ENCODE measurements at regions not wholly inside any gene's neighbourhood (a gene's known extent, or its start where the extent isn't known, plus 50 kb on each side); places are given as distances from the start of the nearest gene placed in this dataset.

DNA sequence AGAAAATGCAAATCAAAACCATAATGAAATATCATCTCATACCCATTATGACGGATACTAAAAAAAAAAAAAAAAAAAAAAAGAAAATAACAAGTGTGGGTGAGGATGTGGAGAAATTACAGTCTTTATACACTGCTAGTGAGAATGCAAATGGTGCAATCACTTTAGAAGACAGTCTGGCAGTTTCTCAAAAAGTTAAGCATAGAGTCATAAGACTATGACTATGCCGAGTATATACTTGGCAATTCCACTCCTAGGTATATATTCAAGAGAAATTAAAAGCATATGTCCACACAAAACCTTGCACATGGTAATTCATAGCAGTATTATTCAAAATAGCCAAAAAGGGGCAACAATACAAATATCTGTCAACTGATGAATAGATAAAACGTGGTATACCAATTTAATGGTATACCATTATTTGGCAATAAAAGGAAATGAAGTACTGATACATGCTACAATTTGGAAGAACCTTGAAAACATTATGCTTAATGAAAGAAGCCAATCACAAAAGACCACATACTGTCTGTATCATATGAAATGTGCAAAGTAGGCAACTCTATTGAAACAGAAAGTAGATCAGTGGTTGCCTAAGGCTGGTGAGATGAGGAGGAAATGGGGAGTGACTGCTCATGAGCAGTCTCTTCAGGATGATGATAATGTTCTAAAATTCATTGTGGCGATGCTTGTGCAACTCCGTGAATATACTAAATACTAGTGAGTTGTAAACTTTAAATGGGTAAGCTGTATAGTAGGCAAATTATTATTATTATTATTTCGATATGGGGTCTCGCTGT, 90.1 kb upstream of the NANOS1 start:
- in situ Hi-C loops (cut with HindIII; ENCODE audit: low sequenced_read_pairs), result no loop called here

DNA sequence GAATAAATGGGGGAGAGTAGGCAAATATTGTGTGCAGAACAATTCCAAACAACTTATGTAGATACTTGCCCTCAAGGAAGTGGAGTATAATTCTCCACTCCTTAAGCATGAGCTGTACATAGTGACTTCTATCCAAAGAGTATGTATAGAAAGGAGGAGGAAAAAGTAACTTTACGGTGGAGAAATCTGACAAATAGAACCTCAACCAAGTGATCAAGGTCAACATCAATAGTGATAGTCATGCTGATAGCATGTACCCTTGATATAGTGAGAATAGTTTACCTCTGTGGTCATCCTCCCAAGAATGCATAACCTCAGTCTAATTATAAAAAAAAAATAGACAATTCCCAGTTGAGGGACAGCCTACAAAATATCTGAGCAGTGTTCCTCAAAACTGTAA, 89.1 kb upstream of the NANOS1 start:
- in situ Hi-C loops (cut with HindIII; ENCODE audit: low sequenced_read_pairs), result no loop called here

DNA sequence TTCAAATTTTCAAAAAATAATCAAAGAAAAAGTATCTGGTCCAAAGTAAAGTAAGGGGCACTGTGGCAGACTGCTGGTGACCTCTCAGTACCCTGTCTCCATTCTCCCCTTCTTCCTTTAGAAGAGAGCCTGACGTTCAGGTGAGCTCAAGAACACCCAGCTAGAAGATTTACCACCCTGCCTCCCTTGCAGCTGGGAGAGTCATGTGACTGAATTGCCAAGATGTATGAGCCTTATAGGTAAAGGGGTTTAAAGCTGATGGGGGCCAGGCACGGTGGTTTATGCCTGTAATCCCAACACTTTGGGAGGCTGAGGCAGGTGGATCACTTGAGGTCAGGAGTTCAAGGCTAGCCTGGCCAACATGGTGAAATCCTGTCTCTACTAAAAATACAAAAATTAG, 86.3 kb upstream of the NANOS1 start:
- in situ Hi-C loops (cut with HindIII; ENCODE audit: low sequenced_read_pairs), result no loop called here

DNA sequence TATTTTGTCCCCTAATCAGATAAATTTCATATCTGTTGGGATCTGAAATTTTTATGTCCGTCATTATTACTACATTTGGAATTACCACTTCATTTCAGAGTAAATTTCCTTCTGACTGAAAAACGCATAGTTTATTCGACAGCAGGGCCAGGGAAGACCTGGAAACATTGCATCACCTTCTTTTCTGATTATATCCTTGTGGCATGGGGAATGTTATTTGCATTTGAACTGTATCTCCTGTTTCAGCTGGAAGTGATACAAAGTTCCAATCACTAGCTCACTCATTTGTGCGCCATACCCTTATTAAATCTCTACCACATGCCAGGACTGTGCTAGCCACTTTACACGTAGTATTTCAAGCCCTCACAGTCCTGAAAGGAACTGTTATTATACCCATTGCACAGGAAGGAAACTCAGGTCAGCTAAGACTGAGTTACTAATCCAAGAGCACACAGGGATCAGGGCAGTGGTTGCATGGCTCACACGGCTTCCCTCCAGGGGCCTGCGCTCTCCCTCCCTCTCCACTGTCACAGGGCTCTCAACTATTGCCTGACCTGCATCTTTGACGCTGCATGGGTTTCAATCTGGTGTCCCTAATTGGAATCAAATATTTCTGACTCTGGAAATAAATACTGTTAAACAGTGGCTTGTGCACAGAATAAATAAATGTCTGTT, 84.4 kb upstream of the NANOS1 start:
- in situ Hi-C loops (cut with HindIII; ENCODE audit: low sequenced_read_pairs), result no loop called here

- in situ Hi-C loops (cut with HindIII; ENCODE audit: low sequenced_read_pairs), result no loop called here
Measured at GRCh38 chr10:118948786-118949185, 80.7 kb upstream of the NANOS1 start.

DNA sequence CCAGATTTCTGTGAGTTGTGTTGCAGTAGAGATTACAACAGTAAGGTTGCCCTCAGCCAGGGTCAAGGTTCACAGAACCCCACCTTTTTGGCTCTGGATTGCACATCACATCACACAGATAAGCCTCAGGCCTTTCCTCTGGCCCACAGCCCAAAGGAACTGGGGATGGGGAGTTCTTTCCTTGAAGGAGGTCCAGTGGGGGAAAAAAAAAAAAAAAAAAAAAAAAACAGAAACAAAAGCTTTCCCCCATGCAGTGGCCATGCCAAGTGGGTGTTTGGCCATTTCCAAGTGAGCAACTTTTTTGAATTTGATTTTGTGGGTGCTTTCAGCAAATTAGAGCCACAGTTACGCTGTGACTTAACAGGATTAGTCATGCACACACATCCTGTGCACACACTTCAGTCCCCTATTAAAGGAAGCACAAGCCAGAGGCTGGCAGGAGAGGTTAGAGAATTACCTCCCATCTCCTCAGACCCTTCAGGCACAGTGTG, 79.3 kb upstream of the NANOS1 start:
- in situ Hi-C loops (cut with HindIII; ENCODE audit: low sequenced_read_pairs), result no loop called here

- in situ Hi-C loops (cut with HindIII; ENCODE audit: low sequenced_read_pairs), result no loop called here
Measured at GRCh38 chr10:118950997-118951637, 78.4 kb upstream of the NANOS1 start.

GRCh38 chr10:118952493-118953295, 76.8 kb upstream of the NANOS1 start:
- in situ Hi-C loops (cut with HindIII; ENCODE audit: low sequenced_read_pairs), result no loop called here

DNA sequence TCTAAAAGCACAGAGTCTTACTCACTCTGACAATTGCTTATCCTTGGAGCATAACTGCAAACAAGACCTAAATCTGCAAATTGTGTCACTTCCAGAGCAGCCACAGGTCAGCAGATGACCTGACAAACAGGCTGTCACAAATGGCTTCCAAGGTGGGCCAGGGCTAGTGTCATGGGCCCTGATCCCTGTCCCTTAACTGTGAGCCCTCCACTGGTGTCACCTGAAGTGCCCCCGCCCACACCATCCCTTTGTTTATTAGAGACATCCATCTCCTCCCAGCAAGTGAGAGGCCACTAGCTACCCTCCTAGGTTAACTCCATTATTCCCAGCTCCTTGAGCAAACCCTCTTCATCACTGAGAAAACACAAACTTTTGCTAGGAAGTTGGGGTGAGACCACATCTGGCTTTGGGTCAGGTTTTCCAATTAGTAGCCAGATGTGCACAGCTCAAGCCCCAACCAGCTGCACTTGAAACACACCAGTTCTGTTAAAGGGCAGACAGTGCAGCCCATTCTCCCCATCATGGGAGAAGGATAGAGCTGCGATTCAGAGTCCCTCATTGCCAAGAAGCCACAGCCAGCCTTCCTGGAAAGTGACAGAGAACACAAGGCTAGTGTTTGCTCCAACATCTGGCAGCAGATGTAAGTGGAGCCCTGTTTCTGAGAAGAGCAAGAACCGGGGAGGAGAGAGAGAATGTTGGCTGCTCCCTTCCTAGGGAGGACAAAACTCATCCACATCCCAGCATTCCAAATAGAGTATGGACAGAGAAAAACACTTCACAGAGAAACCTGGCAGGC, 75.7 kb upstream of the NANOS1 start:
- in situ Hi-C loops (cut with HindIII; ENCODE audit: low sequenced_read_pairs), result no loop called here

DNA sequence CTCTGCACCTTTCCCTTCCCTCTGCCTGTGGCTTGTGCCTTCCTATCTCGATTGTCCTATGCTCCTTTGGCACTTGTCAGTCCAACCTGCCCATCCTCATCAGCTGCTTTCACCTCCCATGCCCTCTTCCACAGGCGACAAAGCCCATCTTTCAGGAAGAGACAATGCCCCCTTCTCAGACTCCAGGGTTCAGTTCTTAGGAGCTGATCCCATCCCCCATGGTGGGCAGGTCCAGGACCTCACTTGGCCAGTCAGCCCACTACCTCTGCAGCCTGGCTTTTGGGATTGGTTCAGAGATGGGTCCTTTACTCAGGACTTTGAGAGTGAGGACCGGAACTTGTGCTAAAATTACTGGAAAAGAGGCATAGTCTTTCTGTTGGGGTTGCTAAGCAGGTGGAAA, 74.0 kb upstream of the NANOS1 start:
- in situ Hi-C loops (cut with HindIII; ENCODE audit: low sequenced_read_pairs), result no loop called here

DNA sequence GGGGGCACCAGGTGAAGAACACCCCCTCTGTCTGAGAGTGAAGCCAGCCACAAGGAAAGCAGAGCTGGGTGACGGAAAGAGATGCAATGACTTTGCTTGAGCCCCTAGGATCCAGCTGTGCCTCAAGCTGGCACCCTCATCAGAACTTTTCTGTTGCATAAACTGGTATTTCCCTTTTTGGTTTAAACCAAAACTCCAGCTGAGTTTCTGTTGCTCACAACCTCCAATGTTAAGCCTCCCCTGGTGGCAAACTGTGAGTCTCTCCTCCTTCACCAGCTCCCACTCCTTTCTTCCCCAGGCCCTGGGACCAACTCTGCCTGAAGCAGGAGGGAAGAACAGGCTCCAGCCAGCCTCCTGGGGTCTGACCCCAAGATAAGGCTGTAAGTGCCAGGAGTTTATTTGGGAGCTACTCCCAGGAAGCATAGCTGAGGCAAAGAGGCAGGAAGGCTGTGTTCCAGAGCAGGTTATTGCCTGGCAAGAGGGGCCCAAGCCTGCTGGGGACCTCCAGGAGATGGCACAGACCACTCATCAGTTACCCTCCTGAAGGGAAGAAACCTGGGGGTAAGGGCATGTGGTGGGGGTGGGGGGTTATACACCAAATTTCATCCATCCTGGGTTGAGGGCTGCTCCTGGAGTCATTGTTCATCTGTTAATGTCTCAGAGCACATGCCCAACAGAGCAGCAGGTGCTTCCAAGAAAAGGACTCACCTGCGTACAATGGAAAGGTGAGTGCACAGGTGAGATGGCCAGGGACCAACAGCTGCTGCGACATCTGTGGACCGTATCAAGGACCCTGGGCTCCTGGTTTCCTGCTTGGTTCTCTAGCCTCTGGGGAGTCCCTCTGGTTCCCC, 73.3 kb upstream of the NANOS1 start:
- in situ Hi-C loops (cut with HindIII; ENCODE audit: low sequenced_read_pairs), result no loop called here

DNA sequence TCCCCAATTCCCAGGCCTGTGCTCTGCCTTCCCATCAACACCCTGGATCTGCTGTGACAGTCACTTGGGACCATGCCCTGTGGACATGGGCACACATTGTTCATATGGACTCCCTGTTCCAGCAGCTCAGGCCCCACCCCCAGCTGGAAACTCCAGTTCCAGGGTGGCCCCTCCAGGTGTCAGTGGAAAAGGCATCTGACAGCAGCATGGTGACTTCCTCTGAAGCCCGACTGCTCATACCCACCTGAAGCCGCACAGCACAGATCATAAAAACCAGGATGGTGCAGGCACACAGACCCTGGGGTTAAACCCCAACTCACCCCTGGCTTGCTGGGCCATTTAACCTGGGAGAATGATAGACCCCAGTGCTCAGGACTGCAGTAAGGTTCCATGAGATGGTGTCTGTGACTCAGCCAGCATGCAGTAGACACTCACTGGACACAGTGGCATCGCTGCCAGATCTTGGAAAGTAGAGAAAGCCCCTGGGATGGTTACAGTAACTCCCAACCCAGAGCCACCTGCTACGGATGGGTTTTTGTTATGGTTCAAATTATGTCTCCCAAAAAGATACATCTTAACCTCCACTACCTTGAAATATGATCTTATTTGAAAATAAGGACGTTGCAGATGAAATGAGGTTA, 72.6 kb upstream of the NANOS1 start:
- in situ Hi-C loops (cut with HindIII; ENCODE audit: low sequenced_read_pairs), result no loop called here

DNA sequence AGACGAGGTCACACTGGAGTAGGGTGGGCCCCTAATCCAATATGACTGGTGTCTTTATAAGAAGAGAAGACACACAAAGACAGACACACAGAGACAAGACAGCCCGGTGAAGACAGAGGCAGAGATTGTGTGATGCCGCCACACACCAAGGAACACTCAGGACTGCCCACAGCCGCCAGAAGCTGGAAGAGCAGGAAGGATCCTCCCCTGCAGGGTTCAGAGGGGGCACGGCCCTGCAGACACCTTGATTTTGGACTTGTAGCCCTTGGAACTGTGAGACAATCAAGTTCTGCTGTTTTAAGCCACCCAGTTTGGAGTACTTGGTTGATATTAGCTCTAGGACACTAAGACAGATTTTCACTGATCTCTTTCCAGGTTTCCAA, 72.1 kb upstream of the NANOS1 start:
- in situ Hi-C loops (cut with HindIII; ENCODE audit: low sequenced_read_pairs), result no loop called here

GRCh38 chr10:118957966-118958365, 71.5 kb upstream of the NANOS1 start:
- in situ Hi-C loops (cut with HindIII; ENCODE audit: low sequenced_read_pairs), result no loop called here

GRCh38 chr10:118958559-118958958, 71.0 kb upstream of the NANOS1 start:
- in situ Hi-C loops (cut with HindIII; ENCODE audit: low sequenced_read_pairs), result no loop called here

- in situ Hi-C loops (cut with HindIII; ENCODE audit: low sequenced_read_pairs), result no loop called here
Measured at GRCh38 chr10:118958984-118959925, 70.3 kb upstream of the NANOS1 start.

- in situ Hi-C loops (cut with HindIII; ENCODE audit: low sequenced_read_pairs), result no loop called here
Measured at GRCh38 chr10:118960157-118961090, 69.1 kb upstream of the NANOS1 start.
